Astrocyte (in vitro differentiated cells and primary cell): ENCODE measurements at regions not wholly inside any gene's neighbourhood (a gene's known extent, or its start where the extent isn't known, plus 50 kb on each side); places are given as distances from the start of the nearest gene placed in this dataset.

Experiments
- DNase-seq: peaks from one replicate; pipeline ENCODE4 v3.0.0-alpha.2; 2010; ENCODE audit warnings: low read depth
- FAIRE-seq: peaks from 2 replicates; lab custom pipeline; 2011; peaks lifted over from hg19 to GRCh38; lab: Jason Lieb, UNC
- H2AFZ ChIP-seq: 2 replicates; pipeline ENCODE4 v1.6.0; 2012; ENCODE audit warnings: low read depth, low read length, inconsistent platforms
- H3K27ac ChIP-seq: 2 replicates; pipeline ENCODE4 v1.5.1; 2011; ENCODE audit warnings: low read depth, low read length, inconsistent platforms
- H3K27me3 ChIP-seq: 2 replicates; pipeline ENCODE4 v1.6.0; 2011; ENCODE audit warnings: low read length, inconsistent platforms; ENCODE audit not compliant: insufficient read depth
- H3K36me3 ChIP-seq: 2 replicates; pipeline ENCODE4 v1.5.1; 2011; ENCODE audit warnings: low read length, inconsistent platforms; ENCODE audit not compliant: insufficient read depth
- H3K4me1 ChIP-seq: 2 replicates; pipeline ENCODE4 v1.5.1; 2011; ENCODE audit warnings: low read length, inconsistent platforms; ENCODE audit not compliant: insufficient read depth
- H3K4me2 ChIP-seq: 2 replicates; pipeline ENCODE4 v1.6.0; 2012; ENCODE audit warnings: low read length, inconsistent platforms
- H3K4me3 ChIP-seq: 2 replicates; pipeline ENCODE4 v1.5.1; 2011; ENCODE audit warnings: low read depth, mild to moderate bottlenecking, low read length, inconsistent platforms; ENCODE audit not compliant: insufficient read depth
- H3K79me2 ChIP-seq: 2 replicates; pipeline ENCODE4 v1.6.0; 2012; ENCODE audit warnings: mild to moderate bottlenecking, low read length, inconsistent platforms; ENCODE audit not compliant: insufficient read depth
- H3K9ac ChIP-seq: 2 replicates; pipeline ENCODE4 v1.6.0; 2012; ENCODE audit warnings: mild to moderate bottlenecking, low read length, inconsistent platforms
- H3K9me3 ChIP-seq: 2 replicates; pipeline ENCODE4 v1.5.1; 2012; ENCODE audit warnings: low read depth, mild to moderate bottlenecking, low read length, inconsistent platforms; ENCODE audit not compliant: insufficient read depth
- H4K20me1 ChIP-seq: 2 replicates; pipeline ENCODE4 v1.6.0; 2012; ENCODE audit warnings: low read length, inconsistent platforms; ENCODE audit not compliant: insufficient read depth
- H3K27ac Mint-ChIP-seq: one replicate; pipeline ENCODE4 v1.8.0; 2021; ENCODE audit warnings: mild to moderate bottlenecking, mixed read lengths; ENCODE audit not compliant: unreplicated experiment
- H3K27me3 Mint-ChIP-seq: one replicate; pipeline ENCODE4 v1.8.0; 2021; ENCODE audit warnings: low read depth, mixed read lengths; ENCODE audit not compliant: unreplicated experiment
- H3K36me3 Mint-ChIP-seq: one replicate; pipeline ENCODE4 v1.8.0; 2021; ENCODE audit warnings: low read depth, mixed read lengths; ENCODE audit not compliant: unreplicated experiment
- H3K4me1 Mint-ChIP-seq: one replicate; pipeline ENCODE4 v1.8.0; 2021; ENCODE audit warnings: low read depth, mixed read lengths; ENCODE audit not compliant: unreplicated experiment
- H3K4me3 Mint-ChIP-seq: one replicate; pipeline ENCODE4 v1.8.0; 2021; ENCODE audit warnings: mild to moderate bottlenecking, moderate library complexity, mixed read lengths; ENCODE audit not compliant: unreplicated experiment
- H3K9me3 Mint-ChIP-seq: one replicate; pipeline ENCODE4 v1.8.0; 2021; ENCODE audit warnings: mild to moderate bottlenecking, mixed read lengths; ENCODE audit not compliant: unreplicated experiment
- CTCF ChIP-seq: IDR thresholded peaks from 2 replicates; pipeline ENCODE4 v1.5.1; 2011; ENCODE audit warnings: low read depth, mild to moderate bottlenecking, inconsistent platforms, low read length, moderate library complexity; ENCODE audit not compliant: insufficient read depth
- EZH2 ChIP-seq: IDR thresholded peaks from 2 replicates; pipeline ENCODE4 v1.6.1; 2012; ENCODE audit warnings: mild to moderate bottlenecking, low read length, inconsistent platforms; ENCODE audit not compliant: insufficient read depth

- no peak overlapping the region for H3K27ac ChIP-seq
- H3K79me2 ChIP-seq: no peaks in the 10 kb centered on the region
- peaks cover 23% of the 10 kb centered on the region for H3K4me1 Mint-ChIP-seq
- no peak overlapping the region for H3K27ac Mint-ChIP-seq
- H3K36me3 ChIP-seq: no peaks in the 10 kb centered on the region
- no peak for FAIRE-seq
- no peak overlapping the region for H3K4me3 Mint-ChIP-seq
- H3K4me3 ChIP-seq: no peak overlapping the region
- H3K36me3 Mint-ChIP-seq: no peaks in the 10 kb centered on the region
- TF ChIP-seq EZH2 (no peak), CTCF (no peak)
- H3K27me3 Mint-ChIP-seq: no peaks in the 10 kb centered on the region
- no peak overlapping the region for H3K4me2 ChIP-seq
- no peaks in the 10 kb centered on the region for H3K4me1 ChIP-seq
- no peaks in the 10 kb centered on the region for H3K27me3 ChIP-seq
- H4K20me1 ChIP-seq: no peaks in the 10 kb centered on the region
- DNase-seq: no peak
- no peaks in the 10 kb centered on the region for H3K9me3 ChIP-seq
- no peak overlapping the region for H3K9ac ChIP-seq
- no peaks in the 10 kb centered on the region for H3K9me3 Mint-ChIP-seq
- H2AFZ ChIP-seq: no peak overlapping the region
Measured at GRCh38 chr5:164000241-164000640, 494.8 kb downstream of the MAT2B start.

GRCh38 chr5:164000819-164001218 lies 495.4 kb downstream of the MAT2B start:
- H3K4me3 Mint-ChIP-seq: no peak overlapping the region

More at GRCh38 chr5:164000819-164001218, 495.4 kb downstream of the MAT2B start:
- Histone ChIP-seq H3K9me3 (no peaks in the 10 kb centered on the region), H3K27me3 (no peaks in the 10 kb centered on the region), H3K27ac (no peak overlapping the region), H3K4me3 (no peak overlapping the region), H3K79me2 (no peaks in the 10 kb centered on the region), H3K4me1 (no peaks in the 10 kb centered on the region), H3K36me3 (no peaks in the 10 kb centered on the region), H3K4me2 (no peak overlapping the region), H4K20me1 (no peaks in the 10 kb centered on the region), H3K9ac (no peak overlapping the region), H2AFZ (no peak overlapping the region)
- Mint-ChIP-seq H3K9me3 (no peaks in the 10 kb centered on the region), H3K36me3 (no peaks in the 10 kb centered on the region), H3K4me1 (peaks cover 23% of the 10 kb centered on the region), H3K27ac (no peak overlapping the region), H3K27me3 (no peaks in the 10 kb centered on the region)
- FAIRE-seq (no peak), DNase-seq (peak; percentile 6)
- TF ChIP-seq EZH2 (no peak), CTCF (no peak)
